HepG2 (cell line): ENCODE measurements at regions not wholly inside any gene's neighbourhood (a gene's known extent, or its start where the extent isn't known, plus 50 kb on each side); places are given as distances from the start of the nearest gene placed in this dataset.

ENCODE experiments used
- CEBPB ChIP-seq: IDR thresholded peaks from 2 replicates; pipeline ENCODE4 v1.6.1; 2011; ENCODE audit warnings: low read depth, low read length, improper control_type of control experiment, borderline replicate concordance
- CHD4 ChIP-seq: fragments of 200-600 bp; sonication (generic); IDR thresholded peaks from 2 replicates; pipeline ENCODE4 v1.7.0; 2017; ENCODE audit warnings: mild to moderate bottlenecking, low read length, borderline replicate concordance
- DZIP1 ChIP-seq: sonication (generic); formaldehyde crosslinking; IDR thresholded peaks from 2 replicates; pipeline ENCODE4 v1.5.0; 2020; ENCODE audit warnings: mild to moderate bottlenecking, missing genetic modification reagents
- EED ChIP-seq: sonication (generic); formaldehyde crosslinking; IDR thresholded peaks from 2 replicates; pipeline ENCODE4 v1.5.0; 2020; ENCODE audit warnings: mild to moderate bottlenecking, missing genetic modification reagents
- IRX3 ChIP-seq: sonication (generic); formaldehyde crosslinking; IDR thresholded peaks from 2 replicates; pipeline ENCODE4 v1.8.1; 2023; ENCODE audit warnings: mild to moderate bottlenecking, low read depth, missing genetic modification reagents, borderline replicate concordance
- KIAA2018 ChIP-seq: sonication (generic); formaldehyde crosslinking; IDR thresholded peaks from 2 replicates; pipeline ENCODE4 v1.5.0; 2020; ENCODE audit warnings: mild to moderate bottlenecking, missing genetic modification reagents, borderline replicate concordance
- PTBP1 ChIP-seq: fragments of 200-400 bp; formaldehyde crosslinking; IDR thresholded peaks from 2 replicates; pipeline ENCODE4 v1.6.1; 2018; ENCODE audit warnings: low read length, low read depth; ENCODE audit not compliant: poor library complexity, severe bottlenecking
- SMARCE1 ChIP-seq: fragments of 450-650 bp; IDR thresholded peaks from 2 replicates; pipeline ENCODE4 v1.6.1; 2017; ENCODE audit warnings: borderline replicate concordance
- SNAPC4 ChIP-seq: sonication (generic); formaldehyde crosslinking; IDR thresholded peaks from 2 replicates; pipeline ENCODE4 v1.4.0; 2020; ENCODE audit warnings: mild to moderate bottlenecking, missing genetic modification reagents
- SYNCRIP ChIP-seq: fragments of 200-400 bp; formaldehyde crosslinking; IDR thresholded peaks from 2 replicates; pipeline ENCODE4 v1.6.1; 2018; ENCODE audit warnings: mild to moderate bottlenecking, low read depth, low read length; ENCODE audit not compliant: insufficient read depth
- TBX2 ChIP-seq: sonication (generic); formaldehyde crosslinking; IDR thresholded peaks from 2 replicates; pipeline ENCODE4 v1.5.0; 2020; ENCODE audit warnings: missing genetic modification reagents, mild to moderate bottlenecking, borderline replicate concordance
- ZBTB21 ChIP-seq: sonication (generic); formaldehyde crosslinking; IDR thresholded peaks from 2 replicates; pipeline ENCODE4 v1.4.0; 2020; ENCODE audit warnings: missing genetic modification reagents

GRCh38 chr3:16663854-16664712 is 58.9 kb upstream of the DAZL start (continued):
- TF ChIP-seq KIAA2018 (CRISPR knock-in tag) (no peak), DZIP1 (CRISPR knock-in tag) (no peak), CHD4 (no peak), TBX2 (CRISPR knock-in tag) (no peak), ZBTB21 (no peak), CEBPB (no peak), IRX3 (CRISPR knock-in tag) (no peak), SNAPC4 (CRISPR knock-in tag) (no peak), SMARCE1 (no peak), PTBP1 (no peak), EED (no peak), SYNCRIP (no peak)
